H1 (cell line): ENCODE measurements at regions not wholly inside any gene's neighbourhood (a gene's known extent, or its start where the extent isn't known, plus 50 kb on each side); places are given as distances from the start of the nearest gene placed in this dataset.

Source experiments
- CEBPB ChIP-seq: IDR thresholded peaks from 2 replicates; pipeline ENCODE4 v1.6.1; 2012; ENCODE audit warnings: low read depth, low read length
- PHF8 ChIP-seq: fragments of 200-600 bp; sonication (generic); conservative IDR thresholded peaks from 2 replicates; pipeline ENCODE4 v1.7.1; 2012; ENCODE audit warnings: low read depth, mild to moderate bottlenecking, inconsistent platforms, low read length, moderate library complexity
- TF ChIP-seq, protein P1 (sequence below), 3 experiments: IDR thresholded peaks; 1 replicate in 2 of 3; 2 replicates in 1 of 3; pipeline versions ENCODE4 v1.5.1 to v1.6.1; 2011; ENCODE audit warnings: low read length in 3 of 3, mild to moderate bottlenecking in 3 of 3, inconsistent platforms in 2 of 3, low read depth in 1 of 3, moderate library complexity in 1 of 3; ENCODE audit not compliant: insufficient read depth in 1 of 3; ENCODE audit errors: control extremely low read depth in 1 of 3
- TF ChIP-seq, protein P2 (sequence below): IDR thresholded peaks from 2 replicates; pipeline ENCODE4 v1.6.1; 2012; ENCODE audit warnings: inconsistent platforms

DNA sequence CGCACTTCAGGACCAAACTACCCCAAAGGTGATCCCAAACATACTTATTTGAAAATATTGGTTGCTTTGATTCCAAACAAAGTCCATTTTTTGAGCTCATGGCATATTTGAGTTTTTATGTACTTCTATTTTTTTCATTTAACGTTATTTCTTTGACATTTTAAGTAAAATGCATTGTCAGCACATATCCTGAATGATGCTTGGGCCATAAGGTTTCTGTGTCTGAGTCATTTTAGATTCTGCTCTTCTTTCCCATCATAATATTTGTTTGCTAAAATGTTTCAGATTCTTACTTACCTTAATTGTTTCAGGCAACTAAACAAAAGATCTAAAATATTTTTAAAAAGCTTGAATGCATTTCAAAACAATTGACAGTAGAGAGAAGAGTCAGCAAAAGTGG is 998.2 kb downstream of the REEP3 start:
- TF ChIP-seq, protein P1, sequence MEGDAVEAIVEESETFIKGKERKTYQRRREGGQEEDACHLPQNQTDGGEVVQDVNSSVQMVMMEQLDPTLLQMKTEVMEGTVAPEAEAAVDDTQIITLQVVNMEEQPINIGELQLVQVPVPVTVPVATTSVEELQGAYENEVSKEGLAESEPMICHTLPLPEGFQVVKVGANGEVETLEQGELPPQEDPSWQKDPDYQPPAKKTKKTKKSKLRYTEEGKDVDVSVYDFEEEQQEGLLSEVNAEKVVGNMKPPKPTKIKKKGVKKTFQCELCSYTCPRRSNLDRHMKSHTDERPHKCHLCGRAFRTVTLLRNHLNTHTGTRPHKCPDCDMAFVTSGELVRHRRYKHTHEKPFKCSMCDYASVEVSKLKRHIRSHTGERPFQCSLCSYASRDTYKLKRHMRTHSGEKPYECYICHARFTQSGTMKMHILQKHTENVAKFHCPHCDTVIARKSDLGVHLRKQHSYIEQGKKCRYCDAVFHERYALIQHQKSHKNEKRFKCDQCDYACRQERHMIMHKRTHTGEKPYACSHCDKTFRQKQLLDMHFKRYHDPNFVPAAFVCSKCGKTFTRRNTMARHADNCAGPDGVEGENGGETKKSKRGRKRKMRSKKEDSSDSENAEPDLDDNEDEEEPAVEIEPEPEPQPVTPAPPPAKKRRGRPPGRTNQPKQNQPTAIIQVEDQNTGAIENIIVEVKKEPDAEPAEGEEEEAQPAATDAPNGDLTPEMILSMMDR (IDR thresholded peaks at IDR 0.05; ENCODE audit: control extremely low read depth in 1 of 3, insufficient read depth in 1 of 3, low read depth in 1 of 3, low read length in 3 of 3) = no peak
- no peak for TF ChIP-seq CEBPB
- TF ChIP-seq PHF8 = no peak
- TF ChIP-seq, protein P2, sequence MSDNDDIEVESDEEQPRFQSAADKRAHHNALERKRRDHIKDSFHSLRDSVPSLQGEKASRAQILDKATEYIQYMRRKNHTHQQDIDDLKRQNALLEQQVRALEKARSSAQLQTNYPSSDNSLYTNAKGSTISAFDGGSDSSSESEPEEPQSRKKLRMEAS = no peak
